DMS114 treated with DMSO at 0.1 percent for 48 hours (cell line): ENCODE measurements at regions not wholly inside any gene's neighbourhood (a gene's known extent, or its start where the extent isn't known, plus 50 kb on each side); places are given as distances from the start of the nearest gene placed in this dataset.
"Not testable (repeated sequence)": the region's sequence is repeated elsewhere in the genome, so short reads cannot be mapped to it uniquely, and the experiment has no call there.

ENCODE experiments used
- DNase-seq: peaks from one replicate; lab custom pipeline; 2025; ENCODE audit not compliant: unreplicated experiment; lab: John Stamatoyannopoulos, UW

DNA sequence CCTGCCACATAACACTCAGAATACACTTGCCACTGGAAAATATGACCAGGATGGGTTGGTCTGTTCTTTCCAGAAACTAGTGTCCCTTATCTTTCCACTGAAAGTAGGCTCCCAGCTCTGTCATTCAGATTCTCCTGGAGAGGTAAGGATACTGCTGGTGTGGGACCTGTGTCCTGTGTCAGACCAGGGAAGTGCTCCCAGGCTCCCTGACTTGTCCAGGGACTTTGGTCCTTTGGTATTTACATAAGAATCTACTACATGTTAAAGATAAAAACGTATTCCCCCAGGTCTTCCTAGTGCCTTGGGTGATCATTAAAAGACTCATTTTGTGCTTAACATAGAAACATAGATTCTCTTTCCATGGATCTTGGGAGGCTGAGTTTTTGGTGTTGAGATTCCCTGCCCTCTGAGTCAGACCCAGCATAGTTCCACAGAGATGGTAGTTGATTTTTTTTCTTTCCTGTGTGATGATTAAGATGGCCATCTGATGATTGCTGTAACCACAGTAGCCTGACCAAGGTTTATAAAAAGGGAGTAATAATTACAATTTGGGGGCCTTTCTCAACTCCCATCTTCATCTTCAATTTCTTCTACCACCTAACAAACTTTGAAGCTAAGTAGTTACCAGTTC, 159.8 kb upstream of the JADE1 start:
- DNase-seq: no peak

DNA sequence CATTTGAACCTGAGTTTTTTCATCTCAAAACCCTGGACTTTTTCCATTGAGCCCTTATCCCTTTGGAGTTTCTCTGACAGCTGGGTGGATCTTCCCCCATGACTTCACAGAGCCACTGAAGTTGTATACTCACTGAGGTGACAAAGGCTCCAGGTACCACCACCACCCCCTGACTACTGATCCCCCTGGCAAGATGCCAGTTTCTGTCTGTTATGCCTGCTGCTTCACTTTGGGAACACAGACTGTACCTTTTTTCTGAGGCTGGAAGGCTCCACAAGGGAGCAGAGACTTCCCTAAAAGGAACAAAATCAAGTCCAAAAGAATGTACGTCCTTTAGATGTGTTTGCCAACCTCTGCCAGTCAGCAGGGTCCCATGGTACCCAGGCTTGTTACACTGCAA, 160.3 kb upstream of the JADE1 start:
- DNase-seq: no peak

DNA sequence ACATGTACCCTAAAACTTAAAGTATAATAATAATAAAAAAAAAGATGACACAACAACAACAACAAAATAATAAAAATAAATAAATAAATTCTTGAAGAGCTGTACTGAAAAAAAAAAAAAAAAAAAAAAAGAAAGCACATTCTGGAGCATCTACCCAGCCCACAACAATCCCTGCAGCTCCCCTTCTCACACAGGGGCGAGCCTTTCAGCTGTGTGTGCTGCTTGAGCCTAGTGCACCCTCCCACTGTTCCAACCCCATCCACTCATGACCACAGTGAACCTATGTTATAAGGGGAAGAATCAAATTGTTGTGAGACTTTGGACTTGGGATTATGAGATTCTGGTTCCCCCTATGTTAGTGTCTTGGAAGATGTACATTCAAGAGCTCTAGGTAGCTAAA, 161.5 kb upstream of the JADE1 start:
- DNase-seq: no peak

DNA sequence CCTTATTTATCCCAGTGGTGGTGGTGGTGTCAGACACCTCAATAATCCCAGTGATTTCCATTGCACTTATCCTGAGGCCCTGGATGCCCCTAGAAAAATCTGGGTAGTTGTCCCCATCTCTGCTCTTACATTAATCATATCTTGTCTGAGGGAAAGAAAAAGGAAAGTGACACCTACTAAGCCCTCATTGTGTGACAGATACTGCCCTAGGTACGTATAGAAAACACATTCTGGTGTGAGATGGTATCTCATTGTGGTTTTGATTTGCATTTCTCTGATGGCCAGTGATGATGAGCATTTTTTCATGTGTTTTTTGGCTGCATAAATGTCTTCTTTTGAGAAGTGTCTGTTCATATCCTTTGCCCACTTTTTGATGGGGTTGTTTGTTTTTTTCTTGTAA, 162.6 kb upstream of the JADE1 start:
- DNase-seq: not testable (repeated sequence)

DNA sequence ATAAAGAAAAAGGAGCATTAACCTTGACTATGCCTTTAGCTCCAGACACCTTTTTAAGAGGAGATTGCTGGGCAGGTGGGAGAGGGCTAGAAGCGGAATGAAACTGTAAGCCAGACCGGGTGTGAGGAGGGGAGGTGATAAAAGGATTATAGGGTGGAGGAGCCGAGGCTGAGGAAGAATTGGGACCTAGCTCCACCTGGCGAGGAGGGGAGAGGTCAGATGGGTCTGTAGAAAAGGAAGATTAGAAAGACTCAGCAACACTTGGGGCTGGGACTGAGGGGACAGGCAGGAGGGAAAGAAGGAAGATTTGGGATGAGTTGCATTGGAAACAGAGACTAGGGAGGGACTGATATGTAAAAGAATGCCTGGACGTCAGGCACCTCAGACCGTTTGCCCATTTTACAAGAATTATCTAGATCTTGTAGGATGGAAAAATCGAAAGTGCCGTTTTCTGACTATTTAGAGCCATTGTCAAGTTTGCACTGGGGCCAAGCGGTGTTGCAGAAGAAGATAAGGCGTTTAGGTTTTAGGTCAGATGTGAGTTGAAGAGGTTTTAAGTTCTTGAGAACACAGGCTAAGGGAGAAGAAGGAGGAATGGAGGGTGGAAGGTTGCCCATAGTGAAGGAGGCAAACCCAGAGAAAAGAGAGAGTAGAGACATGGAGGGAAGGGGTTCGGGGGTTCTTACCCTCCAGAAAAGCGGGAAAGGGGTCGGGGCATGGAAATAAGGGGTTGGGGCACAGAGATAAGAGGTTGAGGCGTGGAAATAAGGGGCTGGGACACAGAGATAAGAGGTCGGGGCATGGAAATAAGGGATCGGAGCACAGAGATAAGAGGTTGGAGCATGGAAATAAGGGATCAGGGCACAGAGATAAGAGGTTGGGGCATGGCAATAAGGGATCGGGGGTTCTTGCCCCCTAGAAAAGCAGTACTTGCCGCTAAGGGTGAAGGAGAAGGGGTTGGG, 164.5 kb upstream of the JADE1 start:
- not testable (repeated sequence) for DNase-seq

DNA sequence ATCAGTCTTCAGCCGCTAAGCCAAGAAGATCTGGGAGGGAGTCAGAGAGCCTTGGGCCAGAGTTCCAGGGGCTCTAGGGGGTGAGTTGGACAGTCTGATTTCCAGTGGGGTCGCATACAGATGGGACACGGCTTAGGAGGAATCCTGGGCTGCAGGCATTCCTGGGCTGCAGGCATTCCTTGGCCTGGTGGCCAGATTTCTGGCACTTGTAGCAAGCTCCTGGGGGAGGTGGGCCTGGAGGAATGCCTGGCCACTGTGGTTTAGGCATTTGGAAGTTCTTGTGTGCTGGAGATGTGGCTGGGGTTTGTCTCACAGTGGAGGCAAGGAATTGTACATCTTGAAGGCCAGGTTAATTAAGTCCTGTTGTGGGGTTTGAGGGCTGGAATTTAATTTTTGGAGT, 165.4 kb upstream of the JADE1 start:
- not testable (repeated sequence) for DNase-seq

DNA sequence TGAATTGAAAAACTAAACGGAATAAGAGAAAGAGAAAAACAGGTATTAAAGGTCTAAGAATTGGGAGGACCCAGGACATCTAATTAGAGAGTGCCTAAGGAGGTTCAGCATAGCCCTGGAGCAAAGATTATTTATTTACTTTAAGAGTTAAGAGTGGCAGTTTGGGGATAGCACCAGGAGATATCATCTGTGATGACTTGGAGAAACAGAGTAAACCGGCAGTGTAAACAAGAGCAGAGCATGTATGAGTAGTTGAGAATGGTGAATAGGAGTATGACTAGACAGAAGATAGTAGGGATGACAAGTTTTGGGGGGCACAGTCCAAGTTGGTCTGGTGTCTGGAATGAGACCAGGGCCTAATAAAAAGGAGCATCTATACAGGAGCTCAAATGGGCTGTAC, 167.9 kb upstream of the JADE1 start:
- not testable (repeated sequence) for DNase-seq

DNA sequence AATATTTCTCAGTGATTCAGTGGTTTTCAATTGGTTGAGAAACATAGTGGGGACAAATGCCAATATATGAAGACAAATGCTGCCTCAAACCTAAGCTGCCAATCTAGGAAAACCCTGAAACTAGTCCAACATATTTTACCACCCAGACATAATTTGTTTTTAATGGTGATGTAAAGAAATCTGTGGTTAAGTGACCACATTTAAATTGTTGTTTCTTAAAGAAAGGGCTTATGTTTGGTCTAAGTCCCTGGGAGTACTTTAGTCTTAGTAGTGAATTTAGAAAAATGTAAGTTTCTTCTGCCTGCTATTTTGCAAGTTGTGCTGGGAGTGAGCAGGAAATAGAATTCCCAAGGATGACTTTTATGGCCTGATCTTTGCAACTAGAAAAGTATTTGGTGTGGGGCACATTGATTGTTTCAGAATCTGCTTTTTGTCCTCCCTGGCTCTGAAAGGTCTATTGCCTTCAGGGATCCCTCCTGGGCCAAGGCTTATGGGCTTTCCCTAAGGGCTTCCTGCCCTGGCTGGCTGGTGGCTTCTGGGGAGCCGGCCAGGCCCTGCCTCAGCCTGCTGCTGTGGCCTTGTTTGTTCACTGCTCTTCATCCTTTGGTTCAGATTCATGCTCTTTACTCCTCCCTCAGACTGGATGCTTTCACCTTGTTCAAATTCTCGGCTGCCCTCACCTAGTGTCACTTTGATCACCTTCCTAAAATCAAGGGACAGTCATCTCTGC, 169.8 kb upstream of the JADE1 start:
- DNase-seq: no peak

DNA sequence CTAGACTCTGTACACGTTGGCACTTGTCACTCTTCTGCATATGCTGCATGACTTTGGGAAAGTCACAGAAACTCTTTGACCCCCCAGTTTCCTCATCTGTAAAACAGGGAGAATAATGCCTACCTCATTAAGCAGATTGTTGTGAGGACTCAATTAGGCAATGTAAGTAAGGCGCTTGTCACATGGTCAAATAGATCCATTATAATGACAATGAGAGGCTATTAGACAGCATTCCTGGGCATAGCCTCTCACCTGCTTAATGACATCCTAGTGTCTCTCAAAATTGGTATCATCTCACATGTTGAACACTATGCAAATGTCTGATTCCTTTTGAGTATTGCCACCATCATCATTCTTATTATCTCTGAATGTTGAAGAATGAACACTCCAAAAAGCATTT, 172.6 kb upstream of the JADE1 start:
- DNase-seq: no peak

DNA sequence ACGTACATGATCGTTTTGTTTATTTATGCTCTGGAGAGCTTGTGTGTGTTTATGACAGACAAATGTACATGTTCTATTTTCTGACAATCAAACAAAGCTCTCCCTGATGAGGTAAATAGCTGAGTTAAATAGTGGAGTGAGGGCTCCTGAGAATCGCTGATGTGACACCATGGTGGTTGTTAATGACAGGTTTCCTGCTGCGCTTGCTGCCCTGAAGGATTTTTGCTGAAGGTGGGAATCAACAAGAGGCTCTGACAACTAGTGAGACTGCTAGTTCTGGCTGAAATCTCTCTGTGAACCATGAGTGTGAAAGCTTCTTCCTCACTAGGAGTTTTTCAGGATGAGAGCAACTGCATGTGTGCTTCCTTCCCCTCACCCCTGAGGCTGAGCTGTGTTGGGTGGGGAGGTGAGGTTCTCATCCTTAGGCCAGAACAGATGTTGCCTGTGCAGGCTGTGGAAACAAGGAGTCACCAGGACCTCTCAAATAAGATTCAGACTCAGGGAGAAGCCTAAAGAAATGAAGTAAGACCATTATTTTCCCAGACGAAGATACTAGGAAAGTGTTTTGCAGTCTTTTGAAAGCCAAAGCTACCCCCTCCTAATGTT, 173.4 kb upstream of the JADE1 start:
- no peak for DNase-seq

DNA sequence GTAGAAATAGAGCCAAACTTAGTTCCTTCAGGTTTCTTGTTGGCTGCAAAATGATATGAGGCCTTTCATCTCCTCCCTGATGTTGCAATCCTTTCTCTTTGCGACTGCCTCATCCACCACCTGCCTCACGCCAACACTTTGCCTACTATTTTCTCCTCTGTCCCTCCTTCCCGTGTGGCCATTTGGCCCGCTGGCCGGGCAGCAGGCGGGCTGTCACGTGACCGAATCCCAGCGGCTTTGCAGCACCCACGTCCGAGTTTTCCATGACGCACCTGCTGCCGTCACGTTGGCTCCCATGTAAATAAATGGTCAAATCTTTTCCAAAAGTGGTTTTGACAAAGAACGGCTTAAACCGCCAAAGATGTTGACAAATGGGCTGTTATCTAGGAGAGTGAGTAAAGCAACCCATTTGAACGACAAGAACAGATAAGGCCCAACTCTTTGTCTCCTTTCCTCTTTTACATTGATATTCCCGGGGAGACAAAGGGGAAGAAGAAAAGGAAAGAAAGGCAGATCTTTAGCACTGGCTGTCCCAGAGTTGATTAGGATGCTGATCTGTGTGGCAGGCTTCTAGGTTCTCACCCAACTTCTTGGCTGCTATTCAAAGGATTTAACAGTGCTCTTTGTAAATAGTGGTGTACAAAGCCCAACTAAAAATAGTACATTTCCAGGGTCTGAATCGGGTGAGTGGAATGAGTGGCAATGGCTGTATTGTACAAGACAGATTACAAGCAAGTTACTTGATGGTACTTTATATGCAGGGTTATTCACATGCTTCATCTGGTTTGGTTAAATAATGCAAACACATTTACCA, 174.2 kb upstream of the JADE1 start:
- no peak for DNase-seq

DNA sequence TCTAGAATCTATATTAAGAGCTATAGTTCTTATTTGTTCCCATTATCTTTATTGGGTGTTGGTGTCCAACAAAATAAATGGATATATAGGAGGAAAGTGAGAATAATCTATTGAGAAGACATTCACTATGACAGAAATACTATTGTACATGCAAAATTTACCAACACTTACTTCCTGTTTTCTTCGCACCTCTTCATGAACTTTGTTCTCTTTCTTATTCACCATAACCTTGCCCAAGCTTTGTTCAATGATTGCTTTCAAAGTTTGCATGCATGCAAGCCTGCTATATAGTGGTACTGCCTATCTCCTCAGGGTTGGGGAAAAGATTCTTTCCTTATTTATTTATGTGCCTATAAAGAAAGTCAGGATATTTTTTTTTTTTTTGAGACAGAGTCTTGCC, 176.4 kb upstream of the JADE1 start:
- DNase-seq: no peak

DNA sequence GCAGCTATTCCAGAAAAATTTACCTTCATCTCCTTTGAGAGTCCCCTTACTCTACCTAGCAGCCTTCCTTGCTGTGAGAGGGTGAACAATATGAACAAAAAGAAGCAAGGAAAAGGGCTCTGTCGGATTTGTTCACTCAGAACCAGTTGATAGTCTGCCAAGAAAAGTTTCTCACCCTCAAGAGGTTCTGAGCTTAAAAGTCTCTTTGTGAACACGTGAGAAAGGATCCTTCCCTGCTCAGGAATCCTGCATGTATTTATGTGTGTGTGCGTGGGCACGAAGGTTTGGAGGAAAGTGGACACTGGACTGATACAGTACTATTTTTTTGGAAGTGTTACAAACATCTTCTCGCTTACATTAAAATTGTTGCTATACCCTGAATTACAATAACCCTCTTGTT, 178.6 kb upstream of the JADE1 start:
- no peak for DNase-seq

DNA sequence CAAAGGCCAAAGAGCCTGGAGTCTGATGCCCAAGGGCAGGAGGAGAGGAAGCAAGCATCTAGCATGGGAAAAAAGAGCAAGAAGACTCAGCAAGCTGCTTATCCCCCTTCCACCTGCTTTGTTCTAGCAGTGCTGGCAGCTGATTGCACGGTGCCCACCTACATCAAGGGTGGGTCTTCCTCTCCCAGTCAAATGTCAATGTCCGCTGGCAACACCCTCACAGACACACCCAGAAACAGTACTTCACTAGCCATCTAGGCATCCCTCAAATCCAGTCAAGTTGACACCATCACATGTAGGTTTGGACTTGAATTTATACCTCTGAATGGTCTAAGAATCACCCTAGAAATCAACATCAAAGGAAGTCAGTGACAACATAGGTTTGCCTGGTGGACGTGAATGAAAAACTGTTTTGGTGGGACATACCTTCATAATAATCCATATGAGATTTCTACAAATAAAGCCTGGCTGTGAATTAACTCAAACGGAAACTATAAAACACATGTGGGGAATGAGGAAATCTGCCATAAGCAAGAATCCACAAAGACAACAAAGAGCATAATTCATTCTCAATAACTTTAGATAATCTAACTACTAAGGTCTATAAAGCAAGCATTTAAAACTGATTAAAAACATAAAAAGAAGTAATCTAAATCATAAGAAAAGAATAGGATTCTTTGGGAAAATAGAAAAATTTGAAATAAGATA, 185.8 kb upstream of the JADE1 start:
- DNase-seq: no peak

DNA sequence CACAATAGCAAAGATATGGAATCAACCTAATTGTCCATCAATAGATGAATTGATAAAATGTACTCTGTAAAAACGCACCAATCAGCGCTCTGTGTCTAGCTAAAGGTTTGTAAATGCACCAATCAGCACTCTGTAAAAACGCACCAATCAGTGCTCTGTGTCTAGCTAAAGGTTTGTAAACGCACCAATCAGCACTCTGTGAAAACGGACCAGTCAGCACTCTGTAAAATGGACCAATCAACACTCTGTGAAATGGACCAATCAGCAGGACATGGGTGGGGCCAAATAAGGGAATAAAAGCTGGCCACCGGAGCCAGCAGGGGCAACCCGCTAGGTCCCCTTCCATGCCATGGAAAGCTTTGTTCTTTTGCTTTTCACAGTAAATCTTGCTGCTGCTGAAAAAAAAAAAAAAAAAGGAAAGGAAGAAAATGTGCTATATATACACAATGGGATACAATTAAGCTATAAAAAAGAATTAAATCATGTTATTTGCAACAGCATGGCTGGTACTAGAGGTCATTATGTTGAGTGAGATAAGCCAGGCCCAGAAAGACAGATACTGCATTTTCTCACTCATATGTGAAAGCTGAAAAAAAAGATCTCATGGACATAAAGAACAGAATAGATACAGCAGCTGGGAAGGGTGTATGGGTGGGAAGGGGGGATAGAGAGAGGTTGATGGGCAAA, 189.1 kb upstream of the JADE1 start:
- DNase-seq: not testable (repeated sequence)

DNA sequence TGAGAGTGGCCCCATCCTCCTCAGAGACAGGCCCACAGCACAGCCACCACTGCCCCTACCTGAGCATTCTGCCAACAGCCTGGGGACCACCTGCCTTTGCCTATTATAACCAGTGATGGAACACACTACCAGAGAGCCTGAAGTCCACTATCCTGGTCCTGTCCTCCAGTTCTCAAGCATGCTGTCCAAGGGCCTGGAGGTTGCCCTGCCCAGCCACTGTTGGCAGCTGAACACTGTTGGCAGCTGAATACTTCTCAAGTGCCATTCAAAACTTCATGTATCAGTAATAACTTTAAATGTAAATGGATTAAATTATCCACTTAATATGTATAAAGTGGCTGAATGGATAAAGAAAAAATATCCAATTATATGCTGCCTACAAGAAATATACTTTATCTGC, 194.3 kb upstream of the JADE1 start:
- DNase-seq: no peak

DNA sequence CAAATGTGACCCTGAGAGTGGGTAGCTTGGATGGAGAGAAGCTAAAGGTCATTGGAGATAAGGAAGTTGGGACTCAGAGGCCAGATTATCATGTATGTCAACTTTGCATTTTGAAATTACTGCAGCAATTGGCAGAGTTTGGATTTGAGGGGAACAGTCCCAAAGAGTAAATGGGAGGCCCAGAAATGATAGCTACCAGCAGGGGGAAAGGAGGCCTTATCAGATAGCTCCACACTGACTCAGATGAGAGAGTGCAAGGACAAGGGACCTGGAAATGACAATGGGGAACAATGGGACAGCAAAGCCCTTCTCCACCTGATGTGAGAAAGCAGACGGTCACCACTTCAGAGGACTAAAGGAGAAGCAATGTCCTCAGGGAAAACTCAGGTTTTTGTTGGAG, 201.5 kb upstream of the JADE1 start:
- DNase-seq: no peak

DNA sequence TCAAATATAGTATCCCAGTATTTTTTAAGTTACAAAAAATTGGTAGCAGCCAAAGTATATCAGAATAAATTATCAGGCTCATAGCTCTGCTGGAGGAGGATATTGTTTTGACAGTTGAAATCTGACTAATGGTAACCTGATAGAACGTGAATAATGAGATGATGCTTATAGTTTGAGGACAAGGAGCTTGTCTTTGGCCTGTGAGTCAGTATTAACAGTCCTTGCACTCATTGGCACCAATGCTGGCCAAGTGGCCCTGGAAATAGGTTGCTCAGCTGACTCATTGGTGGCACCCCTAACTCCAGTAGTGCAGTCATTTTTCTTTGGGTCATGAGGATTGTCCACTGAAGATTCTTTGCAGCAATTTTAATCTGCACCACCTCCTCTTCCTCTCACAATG, 203.3 kb upstream of the JADE1 start:
- DNase-seq: no peak

DNA sequence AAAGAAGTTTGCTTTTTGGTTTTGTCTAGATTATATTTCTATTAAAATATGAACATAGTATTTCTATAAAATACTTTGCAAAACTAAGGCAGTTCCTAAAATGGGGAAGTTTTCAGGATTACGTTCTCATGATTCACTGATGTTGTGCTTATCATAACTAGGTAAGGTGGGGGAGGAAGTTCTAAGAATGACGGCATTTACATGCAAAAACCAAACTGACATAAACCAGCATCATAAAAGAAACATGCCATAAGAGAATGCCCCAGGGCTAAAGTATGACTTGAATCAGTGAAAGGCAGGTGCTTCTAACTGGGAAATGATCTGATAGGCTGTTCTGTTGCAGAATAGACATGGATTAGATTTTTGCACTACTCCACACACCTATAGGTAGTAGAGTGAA, 204.7 kb upstream of the JADE1 start:
- no peak for DNase-seq
